HG03571 (cell line): ENCODE measurements at regions not wholly inside any gene's neighbourhood (a gene's known extent, or its start where the extent isn't known, plus 50 kb on each side); places are given as distances from the start of the nearest gene placed in this dataset.
"Not testable (repeated sequence)": the region's sequence is repeated elsewhere in the genome, so short reads cannot be mapped to it uniquely, and the experiment has no call there.

Source experiments
- ATAC-seq: cut with Tn5 transposase; IDR thresholded peaks from one replicate; pipeline ENCODE4 v1.9.1; 2021; ENCODE audit not compliant: unreplicated experiment

DNA sequence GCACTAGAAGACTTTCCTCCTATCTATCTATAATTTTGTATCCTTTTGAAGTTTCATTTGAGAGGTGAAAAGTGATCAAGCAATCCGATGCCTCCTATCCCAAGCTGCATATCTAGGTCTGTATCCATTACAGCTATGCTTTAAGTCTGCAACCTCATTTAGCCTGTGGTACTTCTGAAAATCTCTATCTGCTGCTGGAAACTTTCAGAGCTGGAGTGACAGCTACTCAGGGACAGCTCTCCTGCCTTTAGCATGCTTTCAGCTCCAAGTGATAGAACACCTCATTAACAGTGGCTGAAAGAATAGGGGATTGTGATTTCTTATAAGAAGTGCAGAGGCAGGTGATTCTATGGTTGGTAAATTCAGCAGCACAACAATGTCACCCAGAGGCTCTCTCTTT is 1153.5 kb downstream of the AACS start:
- ATAC-seq = no peak

DNA sequence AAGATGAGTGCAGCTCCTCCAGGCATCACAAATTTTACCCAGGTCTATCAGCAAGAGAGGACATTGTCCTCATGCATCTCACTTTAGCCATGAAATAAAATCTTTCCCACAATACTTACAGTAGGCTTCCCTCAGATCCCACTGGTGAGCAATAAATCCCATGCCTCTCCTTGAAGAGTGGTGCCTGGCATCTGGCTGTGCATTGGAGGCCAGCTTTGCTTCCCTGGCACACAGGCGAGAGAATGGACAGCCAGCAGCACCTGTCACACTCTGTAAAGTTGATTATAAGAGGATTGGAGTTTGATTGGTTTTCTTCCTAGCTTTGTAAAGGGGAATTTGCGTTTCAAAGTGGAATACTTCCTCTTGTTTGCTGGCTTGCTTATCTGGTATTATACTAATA is 1153.9 kb downstream of the AACS start:
- no peak for ATAC-seq

DNA sequence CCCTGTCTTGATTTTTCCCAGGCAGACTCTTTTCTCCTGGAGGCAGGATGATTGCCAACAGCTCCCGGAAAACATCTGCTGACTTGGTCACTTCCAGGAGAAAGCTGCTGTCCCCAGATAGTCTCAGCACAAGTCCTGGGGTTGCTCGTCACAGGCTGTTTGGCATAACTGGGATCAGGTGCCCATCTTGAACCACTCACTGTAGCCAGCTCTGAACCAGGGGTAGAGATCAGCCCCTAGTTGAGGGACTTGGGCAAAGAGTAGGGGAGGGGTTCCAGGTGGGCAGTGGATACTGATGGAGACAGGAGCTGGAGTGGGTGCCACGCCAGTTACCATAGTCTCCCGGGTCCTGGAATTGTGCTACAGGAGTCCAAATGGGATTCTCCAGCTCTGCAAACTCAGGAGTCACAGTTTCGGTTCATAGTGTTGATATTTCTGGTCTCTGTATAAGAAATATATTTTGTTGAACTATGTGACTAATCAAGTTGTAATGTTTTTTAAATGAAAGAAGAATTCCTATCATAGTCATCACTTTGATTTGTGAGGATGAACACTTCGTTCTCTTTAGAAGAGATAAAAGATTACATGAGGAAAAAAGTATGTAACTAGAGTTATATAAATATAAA is 1154.5 kb downstream of the AACS start:
- ATAC-seq = no peak

DNA sequence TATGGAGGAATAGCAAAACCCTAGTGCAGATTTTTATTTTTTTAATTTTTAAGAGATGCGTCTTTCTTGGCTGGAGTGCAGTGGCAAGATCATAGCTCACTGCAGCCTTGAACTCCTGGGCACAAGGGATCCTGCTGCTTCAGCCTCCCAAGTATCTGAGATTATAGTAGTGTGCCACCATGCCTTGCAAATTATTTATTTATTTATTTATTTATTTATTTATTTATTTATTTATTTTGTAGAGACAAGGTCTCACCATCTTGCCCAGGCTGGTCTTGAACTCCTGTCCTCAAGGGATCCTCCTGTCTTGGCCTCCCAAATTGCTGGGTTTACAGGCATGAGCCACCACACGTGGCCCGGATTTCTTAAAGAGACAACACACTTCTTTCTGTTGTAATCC is 1158.8 kb downstream of the AACS start:
- no peak for ATAC-seq

DNA sequence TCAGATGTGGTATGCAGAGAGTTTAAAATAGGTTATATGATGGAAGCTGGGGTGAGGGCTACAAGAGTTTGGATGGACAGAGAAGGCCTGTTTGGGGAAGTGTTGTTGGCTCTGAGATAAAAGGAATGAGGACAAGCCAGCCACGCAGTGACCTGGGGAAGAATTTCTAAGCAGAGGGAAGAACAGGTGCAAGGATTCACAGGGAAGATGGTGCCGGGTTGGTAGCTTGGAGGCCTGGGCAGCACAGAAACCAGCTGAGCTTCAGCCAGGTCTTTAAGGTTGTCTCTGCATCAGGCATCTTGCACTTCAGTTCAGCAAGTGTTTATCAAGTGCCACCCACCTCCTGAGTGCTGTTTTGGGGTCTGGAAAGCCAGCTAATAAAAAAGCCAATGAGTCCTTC is 1163.7 kb downstream of the AACS start:
- ATAC-seq = no peak

DNA sequence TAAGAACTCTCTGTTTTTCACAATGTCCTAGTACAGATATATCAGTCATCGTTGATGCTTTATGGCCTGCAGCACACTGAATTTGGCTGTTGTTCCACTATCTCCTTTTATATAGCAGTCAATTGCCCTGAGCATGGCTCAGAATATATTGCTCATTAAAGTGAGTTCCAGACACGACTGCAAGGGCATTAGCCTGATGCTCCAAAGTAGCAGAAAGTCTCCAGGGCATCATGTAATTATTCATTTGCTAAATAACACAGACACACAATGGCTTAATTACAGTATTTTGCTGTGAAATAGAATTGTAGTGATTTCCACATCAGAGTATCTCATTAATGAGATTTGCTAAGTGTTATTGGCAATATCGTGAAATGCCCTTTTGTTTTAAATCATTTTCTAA is 1167.5 kb downstream of the AACS start:
- ATAC-seq = no peak

DNA sequence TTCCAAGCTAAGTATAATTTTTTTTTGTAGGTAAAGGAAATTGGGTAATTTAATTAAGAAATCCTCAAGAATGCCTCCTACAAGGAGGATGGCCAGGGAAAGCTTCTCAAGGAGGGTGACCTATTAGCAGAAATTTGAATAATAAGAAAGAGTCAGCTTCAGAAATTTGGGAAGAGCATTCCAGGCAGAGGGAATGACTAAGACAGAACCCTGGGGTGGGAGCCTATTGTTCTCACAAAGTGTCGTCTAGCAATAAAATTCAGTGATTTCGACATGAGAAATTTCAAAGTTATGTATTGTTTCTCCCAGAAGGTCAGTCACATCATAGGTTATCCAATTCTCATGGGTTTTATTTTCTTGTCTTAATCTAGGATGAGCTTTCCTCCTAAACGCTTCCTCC is 1168.4 kb downstream of the AACS start:
- no peak for ATAC-seq

DNA sequence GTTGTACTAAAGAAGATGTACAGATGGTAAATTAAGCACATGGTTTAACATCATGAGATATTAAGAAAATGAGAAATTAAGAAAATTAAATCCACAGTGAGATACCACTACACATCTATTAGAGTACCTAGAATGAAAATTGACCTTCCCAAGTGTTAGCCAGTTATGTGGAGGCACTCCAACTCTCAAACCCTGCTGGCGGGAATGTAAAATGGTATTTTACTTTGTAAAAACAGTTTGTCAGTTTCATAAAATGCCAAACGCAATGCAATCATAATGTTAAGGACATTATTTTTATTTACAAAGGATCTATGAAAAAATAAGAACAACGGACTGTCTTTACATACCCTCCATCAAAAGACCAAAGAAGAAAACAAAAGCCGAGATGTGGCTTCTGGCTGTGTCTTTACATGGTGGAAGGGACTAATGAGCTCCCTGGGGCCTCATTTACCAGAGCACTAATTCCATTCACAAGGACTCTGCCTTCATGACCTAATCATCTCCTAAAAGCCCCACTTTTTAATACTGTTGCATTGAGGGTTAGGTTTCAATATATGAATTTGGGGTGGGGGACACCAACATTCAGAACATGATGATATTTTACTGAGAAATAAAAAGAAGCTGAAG is 1178.7 kb downstream of the AACS start:
- no peak for ATAC-seq

DNA sequence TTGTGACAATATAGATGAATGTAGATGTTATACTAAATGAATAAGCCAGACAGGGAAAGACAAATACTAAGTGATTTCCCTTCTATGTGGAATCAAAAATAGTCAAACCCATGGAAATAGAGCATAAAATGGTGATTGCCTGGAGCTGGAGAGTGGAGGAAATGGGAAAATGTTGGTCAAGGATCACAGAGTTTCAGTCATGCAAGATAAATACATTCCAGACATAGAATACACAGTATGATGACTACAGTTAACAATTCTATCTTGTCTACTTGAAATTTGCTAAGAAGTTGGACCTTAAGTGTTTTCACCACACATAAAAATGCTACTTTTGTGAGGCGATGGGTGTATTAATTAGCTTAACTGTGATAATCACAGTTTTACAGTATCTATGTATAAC is 1182.7 kb downstream of the AACS start:
- no peak for ATAC-seq

DNA sequence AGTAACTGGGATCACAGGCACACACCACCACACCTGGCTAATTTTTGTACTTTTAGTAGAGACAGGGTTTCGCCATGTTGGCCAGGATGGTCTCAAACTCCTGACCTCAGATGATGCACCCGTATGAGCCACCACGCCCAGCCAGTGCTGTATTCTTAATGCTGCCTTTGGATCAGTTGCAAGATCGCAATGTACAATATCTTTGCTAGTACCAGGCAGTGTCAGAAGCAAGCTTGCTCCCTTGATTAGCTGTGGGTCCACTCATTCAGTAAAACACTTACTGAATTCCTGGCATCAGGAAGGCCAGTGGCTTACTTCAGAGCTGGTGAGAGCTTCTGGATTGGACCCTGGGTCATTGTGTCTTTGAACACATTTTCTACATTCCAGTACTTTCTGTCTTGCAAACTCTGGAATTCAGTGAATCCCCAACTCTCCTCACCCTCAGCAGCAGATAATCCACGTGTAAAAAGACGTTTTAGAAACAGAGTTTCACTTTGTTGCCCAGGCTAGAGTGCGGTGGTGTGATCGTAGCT is 1183.7 kb downstream of the AACS start:
- ATAC-seq = no peak

DNA sequence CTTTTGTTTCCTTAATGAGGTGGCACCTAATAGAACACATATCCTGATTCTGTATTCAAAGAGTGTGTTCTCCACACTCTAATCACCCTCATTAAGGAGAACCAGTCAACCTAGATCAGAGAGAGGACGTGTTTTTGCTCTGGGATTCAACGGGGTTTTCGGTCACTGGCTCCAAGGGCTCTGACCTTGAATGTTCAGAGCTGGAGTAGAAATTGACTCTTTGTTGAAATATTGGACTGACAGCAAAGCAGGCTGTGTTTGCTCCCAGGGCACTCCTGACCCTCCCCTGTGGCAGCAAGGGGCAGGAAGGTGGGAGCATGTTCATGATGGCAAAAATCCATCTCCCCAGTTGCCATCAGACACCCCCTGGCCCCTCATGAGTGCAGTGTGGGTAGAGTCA is 1193.0 kb downstream of the AACS start:
- ATAC-seq = no peak

DNA sequence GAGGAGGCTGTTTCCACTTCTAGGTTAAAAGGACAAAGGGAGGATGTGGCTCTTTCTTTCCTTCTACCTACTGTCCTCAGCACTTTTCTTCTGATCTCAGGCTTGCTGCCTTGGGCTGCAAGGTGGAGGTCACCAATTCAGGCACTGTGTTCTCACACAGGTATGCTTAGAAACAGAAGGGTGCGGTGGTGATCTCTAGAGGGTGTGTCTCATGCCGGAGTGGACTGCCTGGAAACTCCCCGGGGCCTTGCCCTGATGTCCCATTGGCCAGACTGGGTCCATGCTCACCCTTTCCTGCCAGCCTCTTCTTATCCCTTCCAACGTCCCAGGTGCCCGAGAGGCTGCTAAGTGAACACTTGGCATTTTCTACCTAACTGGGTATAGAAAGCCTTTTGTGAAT is 1197.6 kb downstream of the AACS start:
- no peak for ATAC-seq

DNA sequence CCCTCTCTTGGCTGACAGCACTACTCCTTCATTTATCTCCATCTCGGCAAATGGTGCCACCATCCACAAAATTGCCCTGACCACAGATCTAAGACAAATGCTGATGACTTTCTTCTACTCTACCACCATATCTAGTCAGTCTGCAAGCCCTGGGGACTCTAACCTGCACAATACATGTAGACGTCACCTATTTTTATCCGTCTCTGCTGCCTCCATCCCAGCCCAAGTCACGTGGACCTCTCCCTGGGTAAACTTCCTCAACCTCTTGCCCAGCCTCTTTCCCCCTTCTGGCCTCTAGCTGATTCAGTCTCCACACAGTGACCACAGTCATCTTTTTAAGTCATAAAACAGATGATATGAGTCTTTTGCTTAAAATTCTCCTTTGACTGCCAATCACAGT is 1203.0 kb downstream of the AACS start:
- no peak for ATAC-seq

DNA sequence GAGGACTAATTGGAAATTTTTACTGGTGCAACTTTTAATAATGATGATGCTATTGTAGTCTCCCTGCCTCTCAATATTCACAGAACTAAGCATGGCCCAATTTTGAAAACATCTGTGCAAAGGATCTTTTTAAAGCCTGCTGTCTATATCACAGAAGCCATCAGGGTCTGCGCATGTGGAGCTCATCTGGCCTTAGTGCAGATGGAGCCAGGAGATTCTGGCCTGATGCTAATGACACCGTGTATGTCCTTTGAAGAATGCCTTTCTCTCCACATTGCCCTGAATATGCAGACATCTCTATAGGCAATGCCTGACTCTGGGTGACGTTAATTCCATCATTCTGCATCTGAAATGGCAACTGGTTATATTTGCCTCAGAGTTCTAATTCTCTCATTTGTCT is 1205.9 kb downstream of the AACS start:
- no peak for ATAC-seq

DNA sequence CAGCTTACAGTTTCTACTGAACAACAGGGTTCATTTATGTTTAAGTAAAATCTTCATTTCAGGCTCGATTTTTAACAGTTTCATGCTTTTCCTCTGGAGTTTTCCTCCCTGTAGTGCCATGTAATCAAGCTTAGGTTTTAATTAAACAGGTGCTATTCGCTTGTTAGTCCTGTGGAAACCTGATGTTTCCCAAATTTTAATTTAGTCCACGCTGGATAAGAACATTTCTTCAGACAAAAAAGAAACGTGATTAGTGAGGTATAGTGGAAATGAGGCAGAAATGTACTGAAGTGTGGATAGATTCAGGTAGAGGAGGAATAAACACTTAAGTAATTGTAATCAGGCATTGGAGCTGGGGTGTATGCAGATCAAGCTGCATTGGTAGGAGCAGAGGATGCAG is 1217.5 kb downstream of the AACS start:
- no peak for ATAC-seq

DNA sequence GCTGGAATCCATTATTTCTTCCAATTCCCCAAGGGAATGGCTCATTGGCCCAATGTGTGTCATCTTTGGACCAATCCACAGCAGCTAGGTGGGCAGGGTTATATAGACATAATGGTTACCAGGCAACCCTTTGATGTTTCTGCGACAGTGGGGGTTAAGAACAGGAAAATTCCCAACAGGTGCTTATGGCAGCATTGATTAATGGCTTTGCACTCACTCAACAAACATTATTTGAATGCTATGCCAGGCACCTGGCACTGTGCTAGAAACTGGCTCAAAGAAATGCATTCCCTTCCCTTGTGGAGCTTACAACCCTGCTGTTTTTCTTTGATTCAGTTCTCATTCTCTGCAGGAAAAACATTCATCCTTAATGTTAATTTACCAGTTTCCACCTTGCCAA is 1221.0 kb downstream of the AACS start:
- ATAC-seq = no peak

DNA sequence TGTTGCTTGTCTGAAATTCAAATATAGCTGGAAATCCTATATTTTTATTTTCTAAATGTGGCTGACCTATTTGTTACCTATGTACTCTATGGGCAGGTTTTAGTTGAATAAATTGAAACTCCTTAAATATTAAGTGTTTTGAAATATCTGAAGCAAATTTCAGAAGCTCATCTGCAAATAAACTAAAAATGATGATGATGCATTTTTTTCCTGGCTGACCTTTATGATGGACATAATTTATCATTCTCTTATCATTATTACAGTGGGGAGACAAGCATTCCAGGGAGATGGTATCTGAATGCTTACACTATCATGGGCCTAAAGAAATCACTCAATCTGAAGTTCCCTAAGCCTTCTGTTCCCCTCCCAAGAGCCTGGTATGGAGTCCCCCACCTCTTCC is 1225.2 kb downstream of the AACS start:
- no peak for ATAC-seq

DNA sequence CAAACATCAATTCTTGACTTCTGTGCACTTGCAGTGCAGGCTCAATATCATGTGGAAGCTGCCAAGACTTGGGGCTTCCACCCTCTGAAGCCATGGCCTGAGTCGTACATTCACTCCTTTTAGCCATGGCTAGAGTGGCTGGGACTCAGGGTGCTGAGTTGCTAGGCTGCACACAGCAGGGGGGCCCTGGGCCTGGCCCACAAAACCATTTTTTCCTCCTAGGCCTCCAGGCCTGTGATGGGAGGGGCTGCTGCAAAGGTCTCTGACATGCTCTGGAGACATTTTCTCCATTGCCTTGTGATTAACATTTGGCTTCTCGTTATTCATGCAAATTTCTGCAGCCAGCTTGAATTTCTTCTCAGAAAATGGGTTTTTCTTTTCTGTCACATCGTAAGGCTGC is 1226.8 kb downstream of the AACS start:
- ATAC-seq = not testable (repeated sequence)

DNA sequence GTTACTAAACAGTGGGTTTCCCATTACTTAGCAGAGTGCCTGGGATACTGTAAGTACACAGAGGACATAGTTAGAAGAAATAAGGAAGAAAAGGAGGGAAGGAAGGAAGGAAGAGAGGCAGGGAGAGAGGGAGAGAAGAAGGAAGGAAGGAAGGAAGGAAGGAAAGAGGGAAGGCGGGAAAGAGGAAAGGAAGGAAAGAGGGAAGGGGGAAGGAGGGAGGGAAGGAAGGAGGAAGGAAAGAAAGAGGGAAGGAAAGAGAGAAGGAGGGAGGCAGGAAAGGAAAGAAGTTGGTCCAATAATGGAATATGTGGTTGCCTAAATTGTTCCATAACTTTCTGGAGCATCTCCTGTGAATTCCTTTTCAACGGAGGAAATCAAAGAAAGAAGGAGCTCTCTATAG is 1230.4 kb downstream of the AACS start:
- no peak for ATAC-seq

DNA sequence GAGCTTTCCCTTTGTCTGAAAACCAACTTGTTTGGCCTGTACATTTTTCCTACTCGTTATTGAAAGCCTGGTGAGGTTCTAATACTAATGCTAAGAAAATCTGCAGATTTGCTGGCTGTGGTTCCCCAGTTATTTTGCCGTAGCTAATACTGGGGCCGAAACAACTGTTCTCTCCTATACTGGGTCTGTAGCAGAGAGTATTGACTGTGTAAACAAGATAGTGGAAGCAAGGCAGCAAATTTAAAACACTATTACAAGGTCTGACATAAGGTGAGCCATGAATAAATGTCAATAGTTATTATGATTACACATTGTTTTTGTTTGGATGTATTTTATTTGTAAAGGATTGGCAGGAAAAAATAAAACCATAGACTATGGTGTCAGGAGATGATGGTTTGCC is 1244.0 kb downstream of the AACS start:
- ATAC-seq = no peak

DNA sequence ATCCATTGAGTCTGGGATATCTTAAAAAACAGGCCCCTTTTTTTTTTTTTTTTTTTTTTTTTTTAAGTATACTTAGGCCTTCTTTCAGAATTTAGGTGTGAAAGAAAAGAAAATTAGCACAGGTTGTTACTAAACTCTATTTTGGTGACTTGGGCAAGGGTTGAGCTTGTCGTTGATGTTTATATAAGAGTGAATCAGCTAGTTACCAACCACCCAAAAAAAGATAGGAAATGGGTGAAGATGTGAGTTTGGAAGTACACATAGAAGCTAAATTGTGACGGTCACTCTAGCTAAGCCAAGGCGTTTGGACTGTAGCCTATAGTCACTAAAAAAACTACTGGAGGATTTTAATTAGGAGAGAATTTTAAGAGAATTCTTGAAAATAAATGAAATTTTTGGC is 1247.2 kb downstream of the AACS start:
- no peak for ATAC-seq

DNA sequence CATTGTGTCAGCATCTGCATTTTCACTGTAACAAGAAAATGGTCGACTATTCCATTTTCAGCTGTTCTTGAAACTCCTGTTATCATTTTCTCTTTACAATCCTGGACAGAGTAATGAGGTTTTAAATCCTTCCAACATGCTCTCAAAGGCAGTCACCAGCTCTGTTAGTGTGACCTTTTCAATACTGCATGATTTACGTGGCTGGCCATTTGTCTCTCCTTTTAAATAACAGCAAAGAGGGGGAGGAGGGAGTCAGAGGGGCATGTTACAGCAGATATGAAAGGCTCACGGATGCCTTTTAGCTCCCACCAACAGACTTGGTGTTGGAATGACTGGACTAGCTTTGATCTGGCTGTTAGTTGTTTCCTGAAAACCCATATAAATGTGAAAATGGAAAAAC is 1251.2 kb downstream of the AACS start:
- ATAC-seq = no peak
